ENCODE measurements at regions not wholly inside any gene's neighbourhood (a gene's known extent, or its start where the extent isn't known, plus 50 kb on each side); places are given as distances from the start of the nearest gene placed in this dataset.

DNA sequence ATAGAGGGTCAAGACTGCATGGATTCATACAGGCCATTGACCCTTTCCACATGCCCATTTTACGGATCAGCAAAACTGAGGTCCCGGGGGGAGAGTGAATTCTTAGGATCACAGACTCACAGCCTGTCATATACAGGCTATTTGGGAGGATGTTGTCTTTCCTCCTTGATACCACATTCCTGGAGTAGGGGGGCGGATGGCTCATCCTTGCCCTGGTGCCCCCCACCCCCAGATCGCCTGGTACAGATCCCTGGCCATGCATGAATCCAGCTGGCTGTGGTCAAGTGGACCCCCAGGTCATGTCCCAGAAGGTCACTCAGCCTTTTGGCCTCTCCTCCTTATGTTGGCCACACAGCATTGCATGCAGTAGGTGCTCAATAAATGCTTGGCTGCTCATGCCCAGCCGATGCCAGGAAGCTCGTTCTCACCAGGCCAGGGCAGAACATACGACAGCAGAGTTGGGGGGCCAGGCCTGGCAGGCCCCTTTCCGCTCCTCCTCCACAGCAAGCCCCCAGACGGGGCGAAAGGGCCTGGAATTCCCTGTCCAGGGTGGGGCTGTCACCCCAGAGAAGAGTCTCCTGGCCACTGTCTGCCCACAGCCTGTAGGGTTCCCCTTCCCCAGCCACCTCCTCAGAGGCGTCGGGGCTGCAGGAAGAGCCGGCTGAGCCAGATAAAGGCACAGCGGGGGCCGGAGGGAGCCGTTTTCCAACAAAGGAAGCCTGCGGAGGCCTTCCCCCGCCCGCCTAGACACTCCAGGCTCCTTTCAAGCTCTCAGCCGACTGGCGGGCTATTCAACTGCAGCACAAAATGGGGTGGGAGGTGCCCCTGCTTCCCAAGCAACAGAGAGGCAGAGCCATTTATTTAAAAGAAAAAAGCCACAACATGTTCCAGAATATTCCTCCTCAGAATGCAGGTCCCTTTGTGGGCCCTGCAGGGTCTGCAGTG lies 215.7 kb upstream of the CIBAR2 start:
- no peaks in the 10 kb centered on the region for H3K36me3 Mint-ChIP-seq (ENCODE audit: low read depth)
- no peak for DNase-seq (ENCODE audit: low spot score)
- H3K27me3 Mint-ChIP-seq (ENCODE audit: insufficient read depth), result peaks cover 14% of the 10 kb centered on the region
- intact Hi-C loops (cut with micrococcal nuclease), result no loop called here
- no peaks in the 10 kb centered on the region for H3K4me1 Mint-ChIP-seq (ENCODE audit: low read depth)
- H3K4me3 Mint-ChIP-seq, result no peak overlapping the region
- H3K9me3 Mint-ChIP-seq, result no peaks in the 10 kb centered on the region
- H3K27ac Mint-ChIP-seq, result no peak overlapping the region

- intact Hi-C loops (cut with micrococcal nuclease), result no loop called here
- H3K4me3 Mint-ChIP-seq, result no peak overlapping the region
- H3K27me3 Mint-ChIP-seq (ENCODE audit: insufficient read depth), result peaks cover 14% of the 10 kb centered on the region
- H3K4me1 Mint-ChIP-seq (ENCODE audit: low read depth), result no peaks in the 10 kb centered on the region
- no peak overlapping the region for H3K27ac Mint-ChIP-seq
- no peaks in the 10 kb centered on the region for H3K9me3 Mint-ChIP-seq
- H3K36me3 Mint-ChIP-seq (ENCODE audit: low read depth), result no peaks in the 10 kb centered on the region
- no peak for DNase-seq (ENCODE audit: low spot score)
Measured at GRCh38 chr16:85328676-85329058, 216.4 kb upstream of the CIBAR2 start.

- Mint-ChIP-seq H3K27me3 (ENCODE audit: insufficient read depth) (peaks cover 14% of the 10 kb centered on the region), H3K36me3 (ENCODE audit: low read depth) (no peaks in the 10 kb centered on the region), H3K27ac (no peak overlapping the region), H3K9me3 (no peaks in the 10 kb centered on the region), H3K4me1 (ENCODE audit: low read depth) (no peaks in the 10 kb centered on the region), H3K4me3 (no peak overlapping the region)
- no peak for DNase-seq (ENCODE audit: low spot score)
- intact Hi-C loops (cut with micrococcal nuclease), result no loop called here
Measured at GRCh38 chr16:85329059-85329812, 217.0 kb upstream of the CIBAR2 start.

DNA sequence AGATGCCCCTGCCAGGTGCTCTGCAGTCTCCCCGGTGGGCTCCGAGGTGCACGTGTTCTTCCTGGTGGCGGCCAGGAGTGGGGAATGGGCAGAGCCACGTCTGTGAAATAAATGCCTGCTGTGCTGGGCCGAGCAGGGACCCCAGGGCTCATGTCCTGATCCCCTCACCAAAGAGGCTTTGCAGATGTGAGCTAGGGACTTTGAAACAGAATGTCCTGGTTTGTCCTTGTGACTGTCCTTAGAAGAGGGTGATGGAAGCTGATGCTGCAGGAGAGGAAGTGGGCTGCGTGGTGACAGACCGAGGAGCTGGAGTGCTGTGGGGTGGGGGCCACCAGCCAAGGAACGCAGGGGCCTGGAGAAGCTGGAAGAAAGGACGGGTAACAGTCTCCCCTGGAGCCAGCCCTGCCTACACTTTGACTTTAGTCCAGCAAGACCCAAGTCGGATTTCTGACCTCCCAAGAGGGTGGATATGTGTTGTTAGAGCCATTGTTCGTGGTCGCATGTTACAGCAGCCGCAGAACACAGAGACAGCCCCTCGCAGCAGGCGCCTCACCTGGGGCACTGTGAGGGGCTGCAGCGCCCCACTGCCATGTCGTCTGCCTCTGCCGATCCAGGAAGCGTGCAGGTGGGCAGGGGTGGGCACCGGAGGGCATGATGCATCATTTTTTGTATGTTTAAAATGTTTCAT lies 217.9 kb upstream of the CIBAR2 start:
- H3K9me3 Mint-ChIP-seq, result no peaks in the 10 kb centered on the region
- no peaks in the 10 kb centered on the region for H3K36me3 Mint-ChIP-seq (ENCODE audit: low read depth)
- no peaks in the 10 kb centered on the region for H3K4me1 Mint-ChIP-seq (ENCODE audit: low read depth)
- intact Hi-C loops (cut with micrococcal nuclease), result loop anchor here (1.0 kb wide), 1 partner anchor 27 kb away; no protein-coding TSS in a partner anchor
- H3K27ac Mint-ChIP-seq, result no peak overlapping the region
- H3K27me3 Mint-ChIP-seq (ENCODE audit: insufficient read depth), result peaks cover 18% of the 10 kb centered on the region
- no peak for DNase-seq (ENCODE audit: low spot score)
- H3K4me3 Mint-ChIP-seq, result no peak overlapping the region

DNA sequence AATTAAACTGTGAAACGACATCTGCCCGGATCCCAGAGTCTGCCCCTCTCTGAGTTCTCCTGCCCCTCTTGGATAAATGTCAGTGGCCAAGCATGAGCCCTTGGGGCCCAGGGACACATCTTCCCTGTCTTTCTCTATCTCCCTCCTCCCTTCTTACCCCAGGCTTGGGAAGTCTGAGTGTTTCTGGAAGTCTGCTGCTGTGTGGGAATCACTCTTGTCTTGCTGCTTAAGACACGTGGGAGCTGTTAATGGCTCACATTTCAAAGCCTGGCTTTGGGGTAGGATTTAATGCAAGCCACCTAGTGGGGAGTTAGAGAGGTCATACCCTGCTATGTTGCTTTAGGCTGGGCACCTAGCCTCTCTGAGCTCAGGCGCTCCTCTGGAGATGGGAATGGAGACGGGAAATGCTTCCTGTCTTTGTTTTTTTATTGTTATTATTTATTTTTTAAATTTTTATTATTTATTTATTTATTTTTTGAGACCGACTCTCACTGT lies 218.5 kb upstream of the CIBAR2 start:
- Mint-ChIP-seq H3K4me1 (ENCODE audit: low read depth) (no peaks in the 10 kb centered on the region), H3K27me3 (ENCODE audit: insufficient read depth) (peaks cover 18% of the 10 kb centered on the region), H3K9me3 (no peaks in the 10 kb centered on the region), H3K27ac (no peak overlapping the region), H3K36me3 (ENCODE audit: low read depth) (no peaks in the 10 kb centered on the region), H3K4me3 (no peak overlapping the region)
- DNase-seq (ENCODE audit: low spot score), result no peak
- intact Hi-C loops (cut with micrococcal nuclease), result loop anchor here (1.0 kb wide), 1 partner anchor 27 kb away; no protein-coding TSS in a partner anchor

GRCh38 chr16:85331688-85332087 lies 219.4 kb upstream of the CIBAR2 start:
- no peaks in the 10 kb centered on the region for H3K9me3 Mint-ChIP-seq
- no peak for DNase-seq (ENCODE audit: low spot score)
- no peaks in the 10 kb centered on the region for H3K36me3 Mint-ChIP-seq (ENCODE audit: low read depth)
- H3K27me3 Mint-ChIP-seq (ENCODE audit: insufficient read depth), result peaks cover 12% of the 10 kb centered on the region
- intact Hi-C loops (cut with micrococcal nuclease), result no loop called here
- no peaks in the 10 kb centered on the region for H3K4me1 Mint-ChIP-seq (ENCODE audit: low read depth)
- no peak overlapping the region for H3K27ac Mint-ChIP-seq
- H3K4me3 Mint-ChIP-seq, result no peak overlapping the region

DNA sequence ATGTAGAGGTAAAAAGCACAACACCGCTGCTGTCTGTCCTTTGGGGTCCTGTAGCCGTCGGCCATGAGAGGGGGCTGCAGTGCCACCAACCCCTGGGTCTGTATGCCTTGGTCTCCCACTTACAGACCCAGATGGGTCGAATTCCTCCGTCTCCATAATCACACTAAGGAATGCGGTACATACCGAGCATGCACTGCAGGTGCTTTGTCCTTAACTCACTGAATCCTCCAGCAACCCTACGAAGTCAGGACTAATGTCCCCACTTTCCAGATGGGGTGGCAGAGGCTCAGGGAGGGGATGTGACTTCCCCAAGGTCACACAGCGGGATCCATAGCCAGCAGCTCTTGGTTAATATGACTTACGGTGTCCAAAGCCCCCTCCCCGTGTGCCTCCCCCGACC lies 219.9 kb upstream of the CIBAR2 start:
- intact Hi-C loops (cut with micrococcal nuclease), result no loop called here
- peaks cover 12% of the 10 kb centered on the region for H3K27me3 Mint-ChIP-seq (ENCODE audit: insufficient read depth)
- no peak overlapping the region for H3K27ac Mint-ChIP-seq
- no peak overlapping the region for H3K4me3 Mint-ChIP-seq
- H3K36me3 Mint-ChIP-seq (ENCODE audit: low read depth), result no peaks in the 10 kb centered on the region
- H3K9me3 Mint-ChIP-seq, result no peaks in the 10 kb centered on the region
- DNase-seq (ENCODE audit: low spot score), result no peak
- no peaks in the 10 kb centered on the region for H3K4me1 Mint-ChIP-seq (ENCODE audit: low read depth)

- Mint-ChIP-seq H3K4me1 (ENCODE audit: low read depth) (no peaks in the 10 kb centered on the region), H3K36me3 (ENCODE audit: low read depth) (no peaks in the 10 kb centered on the region), H3K27me3 (ENCODE audit: insufficient read depth) (peaks cover 8% of the 10 kb centered on the region), H3K4me3 (no peak overlapping the region), H3K9me3 (no peaks in the 10 kb centered on the region), H3K27ac (no peak overlapping the region)
- no peak for DNase-seq (ENCODE audit: low spot score)
- intact Hi-C loops (cut with micrococcal nuclease), result no loop called here
Measured at GRCh38 chr16:85333337-85333736, 221.1 kb upstream of the CIBAR2 start.

DNA sequence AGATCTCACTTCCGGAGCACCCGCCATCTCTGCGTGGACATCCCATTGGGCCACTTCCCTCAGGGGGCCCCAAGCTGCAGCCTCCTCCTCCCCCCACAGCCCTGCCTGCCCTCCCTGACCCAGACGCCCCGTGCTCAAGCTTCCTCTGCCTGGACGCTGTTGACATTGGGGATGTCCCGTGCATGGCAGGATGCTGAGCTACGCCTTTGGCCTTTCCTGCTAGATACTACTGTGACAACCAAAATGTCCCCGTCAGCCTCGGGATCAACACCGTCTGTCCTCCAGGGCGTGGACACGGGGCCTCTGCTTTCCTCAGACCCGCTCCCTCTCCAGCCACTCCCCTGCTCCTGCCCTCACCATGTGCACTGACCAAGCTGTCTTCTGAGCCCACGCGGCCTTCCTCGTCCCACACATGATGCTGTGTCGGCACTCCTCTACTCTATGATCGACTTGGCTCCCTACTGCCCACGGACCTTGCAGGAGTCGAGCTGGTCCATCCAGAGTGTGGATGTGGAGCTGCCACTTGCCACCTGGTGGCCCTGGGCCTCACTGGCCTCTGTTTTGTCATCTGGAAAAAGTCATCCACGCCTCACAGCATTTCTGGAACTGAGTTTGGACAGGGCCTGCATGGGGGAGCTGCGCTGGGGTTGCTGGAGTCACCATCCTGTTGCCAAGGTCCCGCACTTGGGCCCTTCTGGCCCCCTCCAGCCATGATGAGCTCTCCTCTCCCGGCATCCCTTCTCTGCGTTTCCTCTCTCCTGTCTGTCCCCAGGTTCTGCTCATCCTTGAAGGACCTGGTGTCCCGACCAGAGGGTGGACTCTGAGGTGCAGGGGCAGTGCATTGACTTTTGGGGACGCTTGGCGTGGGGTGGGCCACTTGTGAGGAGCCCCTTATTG lies 221.7 kb upstream of the CIBAR2 start:
- Mint-ChIP-seq H3K9me3 (no peaks in the 10 kb centered on the region), H3K27me3 (ENCODE audit: insufficient read depth) (peaks cover 8% of the 10 kb centered on the region), H3K36me3 (ENCODE audit: low read depth) (no peaks in the 10 kb centered on the region), H3K27ac (no peak overlapping the region), H3K4me3 (no peak overlapping the region), H3K4me1 (ENCODE audit: low read depth) (no peaks in the 10 kb centered on the region)
- no peak for DNase-seq (ENCODE audit: low spot score)
- intact Hi-C loops (cut with micrococcal nuclease), result no loop called here

- Mint-ChIP-seq H3K36me3 (ENCODE audit: low read depth) (no peaks in the 10 kb centered on the region), H3K4me1 (ENCODE audit: low read depth) (no peaks in the 10 kb centered on the region), H3K27ac (no peak overlapping the region), H3K4me3 (no peak overlapping the region), H3K27me3 (ENCODE audit: insufficient read depth) (peaks cover 10% of the 10 kb centered on the region), H3K9me3 (no peaks in the 10 kb centered on the region)
- DNase-seq (ENCODE audit: low spot score), result no peak
- intact Hi-C loops (cut with micrococcal nuclease), result no loop called here
Measured at GRCh38 chr16:85334718-85335583, 222.7 kb upstream of the CIBAR2 start.

- Mint-ChIP-seq H3K27me3 (ENCODE audit: insufficient read depth) (peaks cover 8% of the 10 kb centered on the region), H3K36me3 (ENCODE audit: low read depth) (no peaks in the 10 kb centered on the region), H3K4me3 (no peak overlapping the region), H3K4me1 (ENCODE audit: low read depth) (no peaks in the 10 kb centered on the region), H3K9me3 (no peaks in the 10 kb centered on the region), H3K27ac (no peak overlapping the region)
- no peak for DNase-seq (ENCODE audit: low spot score)
- intact Hi-C loops (cut with micrococcal nuclease), result no loop called here
Measured at GRCh38 chr16:85335584-85336491, 223.6 kb upstream of the CIBAR2 start.

Data from activated T-helper 1 cell treated with anti-CD3 and anti-CD28 coated beads, Interleukin-12 subunit alpha, Interleukin-12 subunit beta, Interleukin-2, Interleukin-4 antibody, amounts not matched to agents 30 ng/mL and 10 ng/mL and 1 ng/mL, durations not matched to agents 14 hours and 24 hours and 36 hours (primary cell).